HepG2 (cell line): ENCODE measurements at regions not wholly inside any gene's neighbourhood (a gene's known extent, or its start where the extent isn't known, plus 50 kb on each side); places are given as distances from the start of the nearest gene placed in this dataset.

Experiments
- CTCF ChIP-seq: sonication (generic); formaldehyde crosslinking; IDR thresholded peaks from 2 replicates; pipeline ENCODE4 v1.5.0; 2020; ENCODE audit warnings: mild to moderate bottlenecking, missing genetic modification reagents, moderate library complexity
- EZH2 ChIP-seq: conservative IDR thresholded peaks from 2 replicates; pipeline ENCODE4 v1.6.1; 2012; ENCODE audit warnings: mild to moderate bottlenecking, low read depth, low read length, moderate library complexity
- HNRNPLL ChIP-seq: fragments of 200-400 bp; formaldehyde crosslinking; IDR thresholded peaks from 2 replicates; pipeline ENCODE4 v1.6.1; 2017; ENCODE audit warnings: mild to moderate bottlenecking, low read depth, low read length; ENCODE audit not compliant: poor library complexity, severe bottlenecking
- MEIS1 ChIP-seq: sonication (generic); formaldehyde crosslinking; IDR thresholded peaks from 2 replicates; pipeline ENCODE4 v1.9.0; 2021; ENCODE audit warnings: mild to moderate bottlenecking, missing genetic modification reagents, moderate library complexity, borderline replicate concordance
- MYNN ChIP-seq: sonication (generic); formaldehyde crosslinking; IDR thresholded peaks from 2 replicates; pipeline ENCODE4 v1.4.0; 2020; ENCODE audit warnings: mild to moderate bottlenecking, low read depth, missing genetic modification reagents
- POLR2A ChIP-seq, 2 experiments: IDR thresholded peaks; 2 replicates each; pipeline ENCODE4 v1.6.1; 2011; ENCODE audit warnings: low read depth in 2 of 2, low read length in 2 of 2, mild to moderate bottlenecking in 1 of 2, moderate library complexity in 1 of 2; ENCODE audit not compliant: insufficient read depth in 1 of 2
- SMAD3 ChIP-seq: sonication (generic); formaldehyde crosslinking; IDR thresholded peaks from 2 replicates; pipeline ENCODE4 v1.4.0; 2020; ENCODE audit warnings: missing genetic modification reagents
- SP1 ChIP-seq, 2 experiments: fragments of 450-650 bp in 1 of 2; sonication (generic) in 1 of 2; formaldehyde crosslinking in 1 of 2; IDR thresholded peaks; 2 replicates each; pipeline versions ENCODE4 v1.4.0 to v1.6.1; 2016 to 2020; ENCODE audit warnings: missing genetic modification reagents in 1 of 2
- ZBTB7A ChIP-seq: sonication (generic); formaldehyde crosslinking; IDR thresholded peaks from 2 replicates; pipeline ENCODE4 v1.8.0; 2022; ENCODE audit warnings: mild to moderate bottlenecking, missing genetic modification reagents
- ZFP36L1 ChIP-seq: sonication (generic); formaldehyde crosslinking; IDR thresholded peaks from 2 replicates; pipeline ENCODE4 v1.8.0; 2022; ENCODE audit warnings: mild to moderate bottlenecking, missing genetic modification reagents, moderate library complexity

GRCh38 chr5:135671052-135671705 lies 92.4 kb upstream of the CXCL14 start:
- TF ChIP-seq ZBTB7A (CRISPR knock-in tag) (no peak), MEIS1 (CRISPR knock-in tag) (no peak), POLR2A (IDR thresholded peaks at IDR 0.05; ENCODE audit: insufficient read depth in 1 of 2, low read depth in 2 of 2, low read length in 2 of 2) (no peak), EZH2 (no peak), ZFP36L1 (CRISPR knock-in tag) (no peak), SMAD3 (CRISPR knock-in tag) (no peak), SP1 (IDR thresholded peaks at IDR 0.05) (no peak), SP1 (CRISPR knock-in tag; IDR thresholded peaks at IDR 0.05) (no peak), HNRNPLL (no peak), CTCF (CRISPR knock-in tag) (no peak), MYNN (CRISPR knock-in tag) (no peak)
